ENCODE measurements at regions not wholly inside any gene's neighbourhood (a gene's known extent, or its start where the extent isn't known, plus 50 kb on each side); places are given as distances from the start of the nearest gene placed in this dataset.

DNA sequence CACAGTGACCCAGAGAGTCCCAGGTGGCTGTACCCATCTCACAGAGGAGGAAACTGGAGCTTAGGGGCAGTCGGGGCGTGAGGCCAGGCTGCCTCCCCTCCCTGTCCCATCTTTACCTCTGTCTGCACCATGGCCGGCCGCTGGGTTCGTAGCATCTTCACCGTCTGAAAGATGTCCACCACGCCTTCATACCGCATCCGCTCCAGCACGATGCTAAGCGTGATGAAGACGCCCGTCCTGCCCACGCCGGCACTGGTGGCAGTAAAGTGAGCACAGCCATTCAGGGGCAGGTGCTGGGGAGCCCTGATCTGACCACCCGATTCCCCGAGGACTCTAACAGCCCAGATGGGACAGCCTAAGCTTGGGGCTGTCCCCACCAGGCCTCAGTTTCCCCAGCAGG, 132.8 kb downstream of the PTPRS start:
- TF ChIP-seq CTCF (IDR thresholded peaks at IDR 0.05): no peak
- TF ChIP-seq POLR2A (IDR thresholded peaks at IDR 0.05): no peak
